Endothelial cell of umbilical vein (primary cell): ENCODE measurements at regions not wholly inside any gene's neighbourhood (a gene's known extent, or its start where the extent isn't known, plus 50 kb on each side); places are given as distances from the start of the nearest gene placed in this dataset.

Experiments
- BruUV-seq: library from RNA; stranded (reverse); fragments of 400-500 nt; replicated peaks from 2 replicates; lab custom pipeline; 2021; lab: Mats Ljungman, UMichigan
- CTCF ChIA-PET: fragments of 300-600, 350-600 bp; sonication (Branson Sonifier 250); formaldehyde crosslinking; loops from one replicate; lab custom pipeline; 2021; ENCODE audit warnings: antibody characterized with exemption, inconsistent platforms; lab: Charles Lee
- POLR2A ChIA-PET: fragments of 300-600, 350-600 bp; sonication (Branson Sonifier 250); formaldehyde crosslinking; loops from one replicate; lab custom pipeline; 2021; ENCODE audit warnings: antibody characterized with exemption, inconsistent platforms; lab: Charles Lee
- DNase-seq: peaks from one replicate; pipeline ENCODE4 v3.0.0-alpha.2; 2011; ENCODE audit warnings: low read depth, low spot score
- FAIRE-seq: peaks from 2 replicates; lab custom pipeline; 2011; peaks lifted over from hg19 to GRCh38; lab: Jason Lieb, UNC
- H2AFZ ChIP-seq: 2 replicates; pipeline ENCODE4 v1.6.0; 2012; ENCODE audit warnings: low read depth, low read length, control low read depth, inconsistent platforms
- H3K27ac ChIP-seq: 2 replicates; pipeline ENCODE4 v1.5.1; 2011; ENCODE audit warnings: low read depth, mild to moderate bottlenecking, control low read depth, low read length, moderate library complexity; ENCODE audit not compliant: insufficient read depth
- H3K27me3 ChIP-seq, 2 experiments: 2 replicates each; pipeline versions ENCODE4 v1.6.0 to v1.6.1; 2011; ENCODE audit warnings: low read length in 2 of 2, mixed read lengths in 1 of 2; ENCODE audit not compliant: control insufficient read depth in 2 of 2, insufficient read depth in 2 of 2
- H3K36me3 ChIP-seq, 2 experiments: 2 replicates in 1 of 2; 3 replicates in 1 of 2; pipeline ENCODE4 v1.5.1; 2011; ENCODE audit warnings: low read length in 2 of 2, mild to moderate bottlenecking in 1 of 2, moderate library complexity in 1 of 2; ENCODE audit not compliant: control insufficient read depth in 2 of 2, insufficient read depth in 2 of 2; ENCODE audit errors: extremely low read depth in 1 of 2
- H3K4me1 ChIP-seq: 3 replicates; pipeline ENCODE4 v1.5.1; 2011; ENCODE audit warnings: mild to moderate bottlenecking, low read length; ENCODE audit not compliant: control insufficient read depth, insufficient read depth; ENCODE audit errors: extremely low read depth
- H3K4me2 ChIP-seq: 2 replicates; pipeline ENCODE4 v1.6.1; 2011; ENCODE audit warnings: low read length, control low read depth, mixed read lengths; ENCODE audit not compliant: insufficient read depth
- H3K4me3 ChIP-seq, 3 experiments: fragments of 200-600 bp in 1 of 3; sonication (generic), shearing (Covaris generic) in 1 of 3; replicated peaks in 1 of 3; 2 replicates each; pipeline ENCODE4 v1.5.1; 2011 to 2016; ENCODE audit warnings: control low read depth in 3 of 3, low read length in 3 of 3, mild to moderate bottlenecking in 2 of 3, inconsistent platforms in 1 of 3, low read depth in 1 of 3, moderate library complexity in 1 of 3; ENCODE audit not compliant: insufficient read depth in 1 of 3
- H3K79me2 ChIP-seq: 2 replicates; pipeline ENCODE4 v1.6.0; 2012; ENCODE audit warnings: low read length, inconsistent platforms; ENCODE audit not compliant: control insufficient read depth, insufficient read depth
- H3K9ac ChIP-seq: replicated peaks from 2 replicates; pipeline ENCODE3; 2011; ENCODE audit warnings: low read length, control low read depth; ENCODE audit not compliant: insufficient read depth; ENCODE audit errors: extremely low read depth
- H3K9me1 ChIP-seq: replicated peaks from 3 replicates; pipeline ENCODE4 v1.6.0; 2011; ENCODE audit warnings: mild to moderate bottlenecking, low read length; ENCODE audit not compliant: control insufficient read depth, insufficient read depth; ENCODE audit errors: extremely low read depth
- H3K9me3 ChIP-seq: replicated peaks from 2 replicates; pipeline ENCODE4 v1.5.1; 2012; ENCODE audit warnings: low read length, inconsistent platforms; ENCODE audit not compliant: control insufficient read depth, insufficient read depth
- H4K20me1 ChIP-seq: replicated peaks from 2 replicates; pipeline ENCODE3; 2011; ENCODE audit warnings: mild to moderate bottlenecking, low read length; ENCODE audit not compliant: control insufficient read depth, insufficient read depth; ENCODE audit errors: extremely low read depth
- EZH2 ChIP-seq: IDR thresholded peaks from 2 replicates; pipeline ENCODE4 v1.6.1; 2012; ENCODE audit warnings: borderline replicate concordance, low read depth, mild to moderate bottlenecking, moderate library complexity, low read length, inconsistent platforms; ENCODE audit not compliant: severe bottlenecking
- FOS ChIP-seq: IDR thresholded peaks from 2 replicates; pipeline ENCODE4 v1.6.1; 2011; ENCODE audit warnings: mild to moderate bottlenecking, low read length, moderate library complexity, borderline replicate concordance; ENCODE audit not compliant: insufficient read depth
- GATA2 ChIP-seq: IDR thresholded peaks from 2 replicates; pipeline ENCODE4 v1.7.0; 2011; ENCODE audit warnings: low read depth, mild to moderate bottlenecking, moderate library complexity, mixed read lengths, low read length; ENCODE audit not compliant: insufficient read length, insufficient read depth
- JUN ChIP-seq: IDR thresholded peaks from 2 replicates; pipeline ENCODE4 v1.6.1; 2011; ENCODE audit warnings: borderline replicate concordance, low read depth; ENCODE audit not compliant: insufficient read length, insufficient read depth
- MAX ChIP-seq: IDR thresholded peaks from 2 replicates; pipeline ENCODE4 v1.6.1; 2011; ENCODE audit not compliant: insufficient read depth, insufficient read length
- MYC ChIP-seq: IDR thresholded peaks from one replicate; pipeline ENCODE4 v1.6.1; 2011; ENCODE audit warnings: mild to moderate bottlenecking, low read depth, low read length
- POLR2A ChIP-seq: IDR thresholded peaks from 2 replicates; pipeline ENCODE4 v1.6.1; 2012; ENCODE audit warnings: low read depth, mild to moderate bottlenecking, control low read depth, low read length
- POLR2AphosphoS5 ChIP-seq: IDR thresholded peaks from 2 replicates; pipeline ENCODE4 v1.6.1; 2012; ENCODE audit warnings: low read depth, mild to moderate bottlenecking, control low read depth, low read length, moderate library complexity; ENCODE audit not compliant: insufficient read depth
- dilution Hi-C: fragments of 300-500 bp; cut with MboI; formaldehyde crosslinking; loops from one replicate; pipeline ENCODE4 v1.15.0; 2019; ENCODE audit warnings: low sequenced_read_pairs; ENCODE audit not compliant: extremely low pct_ligation_motif_present
- intact Hi-C: fragments of 100-400 bp; cut with micrococcal nuclease; formaldehyde crosslinking; loops from one replicate; pipeline ENCODE4 v1.10.0; 2022
- TF ChIP-seq, protein P1 (sequence below), 2 donors: IDR thresholded peaks; 1 replicate in 1 of 2; 2 replicates in 1 of 2; pipeline ENCODE4 v1.5.1; 2011; ENCODE audit warnings: low read length in 2 of 2, mild to moderate bottlenecking in 2 of 2, moderate library complexity in 2 of 2, control low read depth in 1 of 2, inconsistent platforms in 1 of 2, low read depth in 1 of 2; ENCODE audit not compliant: insufficient read depth in 1 of 2; ENCODE audit errors: extremely low read depth in 1 of 2

GRCh38 chr4:11287055-11287454 is 141.6 kb downstream of the HS3ST1 start:
- Histone ChIP-seq H3K36me3 (no peaks in the 10 kb centered on the region), H3K4me2 (no peak overlapping the region), H2AFZ (no peak overlapping the region), H3K79me2 (no peaks in the 10 kb centered on the region), H3K4me3 (no peak overlapping the region), H3K9me3 (no peaks in the 10 kb centered on the region), H3K27ac (no peak overlapping the region), H3K9me1 (no peaks in the 10 kb centered on the region), H3K9ac (no peak overlapping the region), H4K20me1 (no peaks in the 10 kb centered on the region), H3K4me1 (no peaks in the 10 kb centered on the region), H3K27me3 (no peaks in the 10 kb centered on the region)
- no TSS peak for BruUV-seq
- POLR2A ChIA-PET = no interaction called here
- DNase-seq (no peak), FAIRE-seq (no peak)
- TF ChIP-seq MYC (no peak), JUN (no peak), EZH2 (no peak), FOS (no peak), POLR2A (no peak), GATA2 (no peak)
- TF ChIP-seq, protein P1, sequence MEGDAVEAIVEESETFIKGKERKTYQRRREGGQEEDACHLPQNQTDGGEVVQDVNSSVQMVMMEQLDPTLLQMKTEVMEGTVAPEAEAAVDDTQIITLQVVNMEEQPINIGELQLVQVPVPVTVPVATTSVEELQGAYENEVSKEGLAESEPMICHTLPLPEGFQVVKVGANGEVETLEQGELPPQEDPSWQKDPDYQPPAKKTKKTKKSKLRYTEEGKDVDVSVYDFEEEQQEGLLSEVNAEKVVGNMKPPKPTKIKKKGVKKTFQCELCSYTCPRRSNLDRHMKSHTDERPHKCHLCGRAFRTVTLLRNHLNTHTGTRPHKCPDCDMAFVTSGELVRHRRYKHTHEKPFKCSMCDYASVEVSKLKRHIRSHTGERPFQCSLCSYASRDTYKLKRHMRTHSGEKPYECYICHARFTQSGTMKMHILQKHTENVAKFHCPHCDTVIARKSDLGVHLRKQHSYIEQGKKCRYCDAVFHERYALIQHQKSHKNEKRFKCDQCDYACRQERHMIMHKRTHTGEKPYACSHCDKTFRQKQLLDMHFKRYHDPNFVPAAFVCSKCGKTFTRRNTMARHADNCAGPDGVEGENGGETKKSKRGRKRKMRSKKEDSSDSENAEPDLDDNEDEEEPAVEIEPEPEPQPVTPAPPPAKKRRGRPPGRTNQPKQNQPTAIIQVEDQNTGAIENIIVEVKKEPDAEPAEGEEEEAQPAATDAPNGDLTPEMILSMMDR (IDR thresholded peaks at IDR 0.05; ENCODE audit: extremely low read depth in 1 of 2, insufficient read depth in 1 of 2, low read depth in 1 of 2, low read length in 2 of 2) = no peak
- dilution Hi-C loops = no loop called here
- CTCF ChIA-PET = no interaction called here
- intact Hi-C loops = no loop called here

DNA sequence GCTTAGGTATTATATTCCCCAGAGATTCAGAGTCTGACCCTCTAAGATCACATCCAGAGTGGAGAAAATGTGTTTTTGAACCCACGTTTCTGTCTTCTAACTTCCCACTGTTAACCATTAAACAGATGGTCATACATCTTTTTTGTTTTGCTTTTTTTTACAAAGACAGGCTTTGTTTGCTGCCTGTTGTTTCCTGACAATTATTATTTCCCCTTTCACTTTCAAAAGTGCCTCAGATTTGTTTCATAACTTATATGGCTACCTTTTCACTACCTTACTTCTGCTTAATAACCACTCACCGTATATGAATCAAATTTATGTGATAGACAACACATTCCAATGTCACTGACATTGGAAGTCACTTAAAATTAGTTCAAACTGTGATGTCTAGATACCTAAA is 142.2 kb downstream of the HS3ST1 start:
- Histone ChIP-seq H3K4me3 (no peak overlapping the region), H3K4me1 (no peaks in the 10 kb centered on the region), H3K36me3 (no peaks in the 10 kb centered on the region), H3K9ac (no peak overlapping the region), H3K79me2 (no peaks in the 10 kb centered on the region), H2AFZ (no peak overlapping the region), H3K9me1 (no peaks in the 10 kb centered on the region), H4K20me1 (no peaks in the 10 kb centered on the region), H3K4me2 (no peak overlapping the region), H3K27ac (no peak overlapping the region), H3K9me3 (no peaks in the 10 kb centered on the region), H3K27me3 (no peaks in the 10 kb centered on the region)
- dilution Hi-C loops (no loop called here), intact Hi-C loops (no loop called here)
- no peak for TF ChIP-seq EZH2
- no peak for TF ChIP-seq MAX
- TF ChIP-seq, protein P1 (IDR thresholded peaks at IDR 0.05; ENCODE audit: extremely low read depth in 1 of 2, insufficient read depth in 1 of 2, low read depth in 1 of 2, low read length in 2 of 2) = no peak
- TF ChIP-seq MYC = no peak
- TF ChIP-seq POLR2AphosphoS5 = no peak
- no peak for TF ChIP-seq GATA2
- no peak for TF ChIP-seq POLR2A
- TF ChIP-seq JUN = no peak
- TF ChIP-seq FOS = no peak
- DNase-seq = no peak
- ChIA-PET CTCF (no interaction called here), POLR2A (no interaction called here)
- BruUV-seq = no TSS peak
- FAIRE-seq = peak; percentile 15
